Stimulated activated naive CD8-positive, alpha-beta T cell treated with anti-CD3 and anti-CD28 coated beads, Interleukin-15, Interleukin-2, amounts not matched to agents 100 ng/mL and 50 ng/mL, for 24 hours (primary cell): ENCODE measurements at regions not wholly inside any gene's neighbourhood (a gene's known extent, or its start where the extent isn't known, plus 50 kb on each side); places are given as distances from the start of the nearest gene placed in this dataset.

Experiments
- H3K27ac Mint-ChIP-seq: one replicate; pipeline ENCODE4 v1.8.0; 2021; ENCODE audit warnings: mild to moderate bottlenecking, mixed read lengths
- H3K27me3 Mint-ChIP-seq: one replicate; pipeline ENCODE4 v1.8.0; 2021; ENCODE audit warnings: mixed read lengths
- H3K36me3 Mint-ChIP-seq: one replicate; pipeline ENCODE4 v1.8.0; 2021; ENCODE audit warnings: low read depth, mixed read lengths
- H3K4me1 Mint-ChIP-seq: one replicate; pipeline ENCODE4 v1.8.0; 2021; ENCODE audit warnings: low read depth, mixed read lengths
- H3K4me3 Mint-ChIP-seq: one replicate; pipeline ENCODE4 v1.8.0; 2021; ENCODE audit warnings: mild to moderate bottlenecking, mixed read lengths
- H3K9me3 Mint-ChIP-seq: one replicate; pipeline ENCODE4 v1.8.0; 2021; ENCODE audit warnings: mixed read lengths

DNA sequence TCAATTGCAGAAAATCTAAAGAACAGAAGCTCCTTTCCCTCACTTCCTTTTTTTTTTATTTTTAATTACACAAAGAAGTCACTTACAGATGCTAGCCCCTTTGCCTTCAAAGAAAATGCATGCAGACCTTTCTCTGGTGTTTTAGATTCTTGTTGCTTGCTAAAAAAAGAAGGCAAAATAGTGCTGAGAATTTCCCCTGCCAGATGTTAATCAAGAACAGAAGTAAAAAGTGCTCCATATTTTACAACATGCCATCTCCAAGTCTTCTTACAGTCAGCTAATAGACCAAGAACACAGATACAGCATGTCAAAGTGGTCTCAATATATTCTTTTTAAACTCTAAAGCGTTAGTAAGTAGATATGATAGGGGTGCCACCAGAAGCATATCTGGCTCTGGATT lies 142.8 kb upstream of the RGMB start:
- H3K4me3 Mint-ChIP-seq: no peak overlapping the region
- no peak overlapping the region for H3K27ac Mint-ChIP-seq
- peaks cover 12% of the 10 kb centered on the region for H3K27me3 Mint-ChIP-seq

GRCh38 chr5:98631311-98632054 lies 142.0 kb upstream of the RGMB start:
- H3K36me3 Mint-ChIP-seq: no peaks in the 10 kb centered on the region
- H3K4me3 Mint-ChIP-seq: no peak overlapping the region
- H3K27me3 Mint-ChIP-seq: peaks cover 12% of the 10 kb centered on the region
- H3K27ac Mint-ChIP-seq: no peak overlapping the region
- no peaks in the 10 kb centered on the region for H3K9me3 Mint-ChIP-seq
- H3K4me1 Mint-ChIP-seq: no peaks in the 10 kb centered on the region

More for the DNA sequence above, 142.8 kb upstream of the RGMB start:
- H3K9me3 Mint-ChIP-seq: no peaks in the 10 kb centered on the region
- no peaks in the 10 kb centered on the region for H3K36me3 Mint-ChIP-seq
- no peaks in the 10 kb centered on the region for H3K4me1 Mint-ChIP-seq

- H3K4me3 Mint-ChIP-seq: no peak overlapping the region
- no peaks in the 10 kb centered on the region for H3K4me1 Mint-ChIP-seq
- H3K27me3 Mint-ChIP-seq: peaks cover 12% of the 10 kb centered on the region
- no peaks in the 10 kb centered on the region for H3K36me3 Mint-ChIP-seq
- no peaks in the 10 kb centered on the region for H3K9me3 Mint-ChIP-seq
- no peak overlapping the region for H3K27ac Mint-ChIP-seq
Observed at GRCh38 chr5:98635656-98636055, 137.8 kb upstream of the RGMB start.

DNA sequence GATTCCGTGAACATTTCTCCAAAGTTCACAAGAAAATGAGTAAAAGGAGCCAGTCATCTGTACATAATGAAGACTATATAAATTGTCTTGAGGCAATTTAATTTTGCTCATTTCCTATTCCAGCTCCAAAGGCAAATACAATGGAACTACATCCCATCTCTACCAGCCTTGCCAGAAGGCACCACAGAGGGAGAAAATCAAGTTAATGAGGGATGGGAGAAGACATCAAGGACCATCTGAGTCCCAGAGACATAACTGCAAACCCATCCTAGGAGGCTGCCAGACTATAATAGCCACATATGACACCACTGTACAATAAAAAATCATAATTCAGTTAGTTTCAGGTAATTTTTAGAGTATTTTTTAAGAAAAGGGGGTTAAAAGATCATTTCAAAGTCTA lies 136.3 kb upstream of the RGMB start:
- Mint-ChIP-seq H3K27ac (no peak overlapping the region), H3K4me1 (no peaks in the 10 kb centered on the region), H3K9me3 (no peaks in the 10 kb centered on the region), H3K27me3 (peaks cover 12% of the 10 kb centered on the region), H3K4me3 (no peak overlapping the region), H3K36me3 (no peaks in the 10 kb centered on the region)

GRCh38 chr5:98637557-98637956 lies 135.9 kb upstream of the RGMB start:
- H3K9me3 Mint-ChIP-seq: no peaks in the 10 kb centered on the region
- H3K36me3 Mint-ChIP-seq: no peaks in the 10 kb centered on the region
- H3K27me3 Mint-ChIP-seq: peaks cover 12% of the 10 kb centered on the region
- no peak overlapping the region for H3K4me3 Mint-ChIP-seq
- no peaks in the 10 kb centered on the region for H3K4me1 Mint-ChIP-seq
- no peak overlapping the region for H3K27ac Mint-ChIP-seq

- Mint-ChIP-seq H3K27me3 (peaks cover 12% of the 10 kb centered on the region), H3K27ac (no peak overlapping the region), H3K36me3 (no peaks in the 10 kb centered on the region)
Observed at GRCh38 chr5:98638111-98638510, 135.4 kb upstream of the RGMB start.

DNA sequence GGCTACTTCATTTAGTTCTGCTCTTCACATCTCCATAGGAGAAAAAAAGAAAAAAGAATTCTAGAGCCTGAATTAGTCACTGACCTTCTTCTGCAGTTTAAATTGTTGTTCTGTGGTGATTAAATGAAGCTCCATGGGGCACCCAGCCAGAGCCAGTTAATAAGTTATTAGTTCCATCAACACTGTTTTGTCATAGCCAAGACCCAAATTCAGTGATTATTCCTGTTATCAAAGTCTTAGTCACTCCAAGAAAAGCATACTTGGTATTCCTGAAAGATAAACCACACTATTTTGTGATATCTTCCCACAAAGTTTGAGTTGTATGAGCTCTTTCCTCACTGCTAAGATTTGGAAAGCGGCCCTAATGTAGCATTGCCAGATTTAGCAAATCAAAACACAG lies 134.8 kb upstream of the RGMB start:
- Mint-ChIP-seq H3K4me3 (no peak overlapping the region), H3K27ac (no peak overlapping the region), H3K36me3 (no peaks in the 10 kb centered on the region), H3K4me1 (no peaks in the 10 kb centered on the region), H3K27me3 (peaks cover 12% of the 10 kb centered on the region), H3K9me3 (no peaks in the 10 kb centered on the region)

More at GRCh38 chr5:98638111-98638510, 135.4 kb upstream of the RGMB start:
- Mint-ChIP-seq H3K4me1 (no peaks in the 10 kb centered on the region), H3K9me3 (no peaks in the 10 kb centered on the region), H3K4me3 (no peak overlapping the region)

GRCh38 chr5:98639274-98639673 lies 134.2 kb upstream of the RGMB start:
- Mint-ChIP-seq H3K36me3 (no peaks in the 10 kb centered on the region), H3K4me3 (no peak overlapping the region), H3K9me3 (no peaks in the 10 kb centered on the region), H3K27me3 (peaks cover 12% of the 10 kb centered on the region), H3K4me1 (no peaks in the 10 kb centered on the region), H3K27ac (no peak overlapping the region)

GRCh38 chr5:98641671-98642070 lies 131.8 kb upstream of the RGMB start:
- Mint-ChIP-seq H3K4me1 (no peaks in the 10 kb centered on the region), H3K4me3 (no peak overlapping the region), H3K9me3 (no peaks in the 10 kb centered on the region), H3K27ac (no peak overlapping the region), H3K36me3 (no peaks in the 10 kb centered on the region), H3K27me3 (peaks cover 6% of the 10 kb centered on the region)

DNA sequence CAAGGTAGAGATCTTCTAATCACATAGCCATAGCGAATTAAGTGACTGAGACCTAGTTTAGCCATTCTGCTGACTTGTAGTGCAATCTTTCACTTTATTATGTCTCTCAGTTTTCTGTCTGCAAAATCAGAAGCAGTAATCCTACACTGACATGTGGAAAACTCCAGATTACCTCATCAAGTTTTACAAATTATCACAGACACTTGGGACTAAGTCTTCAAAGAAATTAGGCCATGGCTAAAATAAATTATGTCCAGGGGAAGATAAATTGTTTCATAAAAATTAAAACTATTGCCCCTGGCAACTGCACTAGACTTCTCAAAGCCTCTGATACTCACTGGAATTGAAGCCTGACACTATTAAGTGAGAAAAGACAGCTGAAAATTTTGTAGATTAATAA lies 129.9 kb upstream of the RGMB start:
- H3K4me3 Mint-ChIP-seq: no peak overlapping the region
- H3K27me3 Mint-ChIP-seq: peaks cover 6% of the 10 kb centered on the region
- no peaks in the 10 kb centered on the region for H3K36me3 Mint-ChIP-seq
- no peaks in the 10 kb centered on the region for H3K4me1 Mint-ChIP-seq
- H3K27ac Mint-ChIP-seq: no peak overlapping the region
- H3K9me3 Mint-ChIP-seq: no peaks in the 10 kb centered on the region

GRCh38 chr5:98651715-98652114 lies 121.7 kb upstream of the RGMB start:
- Mint-ChIP-seq H3K27me3 (no peaks in the 10 kb centered on the region), H3K4me1 (no peaks in the 10 kb centered on the region)

GRCh38 chr5:98656125-98656795 lies 117.2 kb upstream of the RGMB start:
- Mint-ChIP-seq H3K36me3 (no peaks in the 10 kb centered on the region), H3K9me3 (no peaks in the 10 kb centered on the region), H3K27ac (no peak overlapping the region), H3K4me3 (no peak overlapping the region), H3K4me1 (no peaks in the 10 kb centered on the region), H3K27me3 (peaks cover 3% of the 10 kb centered on the region)

More at GRCh38 chr5:98651715-98652114, 121.7 kb upstream of the RGMB start:
- Mint-ChIP-seq H3K36me3 (no peaks in the 10 kb centered on the region), H3K9me3 (no peaks in the 10 kb centered on the region), H3K27ac (no peak overlapping the region), H3K4me3 (no peak overlapping the region)

- H3K27me3 Mint-ChIP-seq: peaks cover 3% of the 10 kb centered on the region
- no peaks in the 10 kb centered on the region for H3K36me3 Mint-ChIP-seq
- H3K4me1 Mint-ChIP-seq: no peaks in the 10 kb centered on the region
- no peak overlapping the region for H3K4me3 Mint-ChIP-seq
- no peaks in the 10 kb centered on the region for H3K9me3 Mint-ChIP-seq
- no peak overlapping the region for H3K27ac Mint-ChIP-seq
Observed at GRCh38 chr5:98656796-98657195, 116.7 kb upstream of the RGMB start.

DNA sequence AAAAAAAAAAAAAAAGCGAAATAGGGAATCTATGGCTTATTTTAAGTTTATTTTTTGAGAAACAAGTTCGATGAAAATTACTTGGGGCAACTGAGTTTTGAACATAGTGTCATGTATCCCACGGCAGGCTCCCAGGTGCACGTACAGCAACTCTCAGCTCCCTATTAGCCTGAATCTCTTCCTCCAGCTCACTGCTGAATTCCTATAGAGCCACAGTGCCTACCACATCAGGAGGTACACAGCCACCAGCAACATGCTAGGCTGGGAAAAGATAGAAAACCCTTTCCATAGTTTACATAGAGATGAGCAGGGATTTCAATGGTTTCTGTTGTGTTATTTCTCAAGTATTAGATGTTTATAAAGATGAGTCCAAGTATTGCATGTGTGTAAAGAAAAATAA lies 115.9 kb upstream of the RGMB start:
- no peak overlapping the region for H3K4me3 Mint-ChIP-seq
- no peaks in the 10 kb centered on the region for H3K4me1 Mint-ChIP-seq
- H3K27ac Mint-ChIP-seq: no peak overlapping the region
- no peaks in the 10 kb centered on the region for H3K36me3 Mint-ChIP-seq
- peaks cover 3% of the 10 kb centered on the region for H3K27me3 Mint-ChIP-seq
- H3K9me3 Mint-ChIP-seq: no peaks in the 10 kb centered on the region

- peaks cover 11% of the 10 kb centered on the region for H3K9me3 Mint-ChIP-seq
- H3K27me3 Mint-ChIP-seq: peaks cover 7% of the 10 kb centered on the region
- H3K27ac Mint-ChIP-seq: no peak overlapping the region
- H3K4me1 Mint-ChIP-seq: no peaks in the 10 kb centered on the region
- H3K36me3 Mint-ChIP-seq: no peaks in the 10 kb centered on the region
- H3K4me3 Mint-ChIP-seq: no peak overlapping the region
Observed at GRCh38 chr5:98663521-98663920, 109.9 kb upstream of the RGMB start.

DNA sequence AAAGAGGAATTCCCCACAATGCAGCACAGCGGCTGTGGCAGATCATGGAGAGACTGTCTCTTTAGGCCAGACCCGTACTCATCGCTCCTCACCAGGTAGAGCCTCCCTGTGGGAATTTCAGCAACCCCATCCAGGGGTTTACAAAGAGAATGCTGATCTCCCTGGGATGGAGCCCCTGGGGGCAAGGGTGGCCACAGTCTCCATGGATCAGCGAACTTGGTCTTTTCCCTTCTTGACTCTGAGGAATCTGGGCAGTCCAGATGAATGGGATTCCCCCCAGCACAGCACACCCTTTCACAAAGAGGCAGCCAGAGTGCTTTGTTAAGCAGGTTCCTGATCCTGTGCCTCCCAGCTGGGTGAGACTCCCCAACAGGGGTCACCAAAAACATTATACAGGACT lies 108.7 kb upstream of the RGMB start:
- no peaks in the 10 kb centered on the region for H3K4me1 Mint-ChIP-seq
- peaks cover 14% of the 10 kb centered on the region for H3K9me3 Mint-ChIP-seq
- no peak overlapping the region for H3K4me3 Mint-ChIP-seq
- H3K36me3 Mint-ChIP-seq: no peaks in the 10 kb centered on the region
- peaks cover 7% of the 10 kb centered on the region for H3K27me3 Mint-ChIP-seq
- no peak overlapping the region for H3K27ac Mint-ChIP-seq
